ENCODE measurements at regions not wholly inside any gene's neighbourhood (a gene's known extent, or its start where the extent isn't known, plus 50 kb on each side); places are given as distances from the start of the nearest gene placed in this dataset.

DNA sequence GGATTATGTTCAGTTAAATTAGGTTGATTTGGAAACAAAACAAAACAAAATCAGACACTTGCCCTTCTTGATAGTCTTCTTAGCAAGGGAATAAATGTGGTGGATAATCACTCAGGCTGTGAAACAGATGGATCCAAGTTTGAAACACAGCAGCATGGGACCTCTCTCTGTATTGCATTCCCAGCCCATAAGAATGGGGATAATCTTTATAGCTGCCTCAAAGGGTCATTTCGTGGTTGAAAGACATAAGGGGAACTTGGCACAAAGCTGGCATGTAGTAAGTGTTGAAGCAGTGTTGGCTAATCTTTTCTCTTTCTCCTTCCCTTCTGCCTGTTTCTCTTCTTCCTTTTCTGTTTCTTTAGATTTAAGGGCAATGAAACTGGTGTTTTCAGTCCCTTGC is 333.9 kb upstream of the TLE4 start:
- no peak for DNase-seq

- no peak for DNase-seq
Measured at GRCh38 chr9:79240774-79241173, 331.0 kb upstream of the TLE4 start.

DNA sequence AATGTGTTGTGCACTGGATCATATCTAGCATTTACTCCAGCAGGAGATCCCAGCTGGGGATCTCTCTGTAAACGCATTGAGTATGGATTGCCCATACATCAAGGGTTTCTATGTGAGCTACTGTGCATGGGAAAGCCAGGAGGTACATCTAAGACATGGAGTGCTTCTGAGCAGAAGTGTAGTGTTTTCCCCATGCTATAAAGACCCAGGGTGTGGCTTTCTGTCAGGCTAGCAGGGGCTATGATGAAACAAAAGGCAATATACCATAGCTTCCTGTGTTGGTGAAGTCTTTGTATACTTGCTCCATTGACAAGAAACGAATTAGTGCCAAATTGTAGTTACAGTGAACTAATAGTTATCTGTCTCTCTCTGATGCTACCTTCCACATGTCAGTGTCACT is 329.3 kb upstream of the TLE4 start:
- DNase-seq: no peak

DNA sequence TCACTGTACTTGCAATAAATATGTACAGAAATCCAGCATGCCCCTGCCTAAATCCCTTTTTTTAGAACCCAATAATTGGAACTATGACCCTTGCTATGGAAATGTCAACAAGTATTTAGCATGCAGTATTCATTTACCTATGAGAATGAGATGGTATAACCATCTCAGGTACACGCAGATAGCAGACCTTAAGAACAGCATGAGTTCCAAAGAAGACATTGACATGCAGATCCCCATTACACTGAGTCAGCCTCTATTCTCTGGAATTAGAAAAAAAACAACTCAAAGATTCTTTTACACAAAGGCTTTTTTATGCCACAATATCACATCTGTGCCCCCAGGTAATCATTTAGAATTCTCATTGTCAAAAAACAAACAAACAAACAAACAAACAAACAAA is 325.6 kb upstream of the TLE4 start:
- DNase-seq: no peak

DNA sequence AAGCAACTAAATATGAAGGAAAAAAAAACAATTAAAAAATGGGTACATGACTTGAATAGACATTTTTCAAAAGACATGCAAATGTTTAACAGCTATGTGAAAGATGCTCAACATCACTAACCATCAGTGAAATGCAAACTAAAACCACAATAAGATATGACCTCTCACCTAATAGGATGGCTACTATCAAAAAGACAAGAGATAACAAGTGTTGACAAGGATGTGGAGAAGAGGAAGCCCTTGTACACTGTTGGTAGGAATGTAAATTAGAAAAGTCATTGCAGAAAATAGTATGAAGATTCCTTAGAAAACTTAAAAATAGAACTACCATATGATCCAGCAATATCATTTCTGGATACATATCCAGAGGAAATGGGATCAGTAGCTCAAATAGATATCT is 324.7 kb upstream of the TLE4 start:
- no peak for DNase-seq

GRCh38 chr9:79250806-79251205 is 321.0 kb upstream of the TLE4 start:
- no peak for DNase-seq

- DNase-seq: no peak
Measured at GRCh38 chr9:79254900-79255650, 316.7 kb upstream of the TLE4 start.

DNA sequence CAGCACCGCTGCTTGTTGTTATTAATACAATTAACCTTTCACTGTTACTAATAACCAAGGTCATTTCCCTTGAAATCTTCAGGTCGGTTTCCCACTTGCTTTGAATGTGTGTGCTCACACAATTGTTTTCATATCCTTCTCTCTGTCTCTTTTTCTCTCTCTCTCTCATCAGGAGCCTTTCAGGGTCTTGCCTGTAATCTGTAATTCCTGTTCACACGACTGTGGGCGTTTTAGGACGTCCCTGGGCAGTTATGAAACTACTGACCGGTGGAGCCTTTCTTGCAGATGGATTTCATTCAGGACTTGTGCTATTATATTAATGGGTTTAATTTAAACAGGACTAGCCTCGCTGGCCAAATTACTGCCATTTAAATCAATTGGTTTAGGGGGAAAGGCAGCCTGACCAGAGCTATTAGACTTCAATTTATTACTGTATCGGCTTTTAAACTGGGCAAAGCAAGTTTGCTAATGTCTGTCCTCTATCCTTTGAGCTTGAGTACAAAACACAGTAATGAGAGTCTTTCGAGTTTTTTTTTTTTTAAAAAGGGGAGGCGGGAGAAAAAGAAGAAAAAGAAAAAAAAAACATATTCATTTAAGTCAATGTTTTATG is 316.0 kb upstream of the TLE4 start:
- DNase-seq: no peak

DNA sequence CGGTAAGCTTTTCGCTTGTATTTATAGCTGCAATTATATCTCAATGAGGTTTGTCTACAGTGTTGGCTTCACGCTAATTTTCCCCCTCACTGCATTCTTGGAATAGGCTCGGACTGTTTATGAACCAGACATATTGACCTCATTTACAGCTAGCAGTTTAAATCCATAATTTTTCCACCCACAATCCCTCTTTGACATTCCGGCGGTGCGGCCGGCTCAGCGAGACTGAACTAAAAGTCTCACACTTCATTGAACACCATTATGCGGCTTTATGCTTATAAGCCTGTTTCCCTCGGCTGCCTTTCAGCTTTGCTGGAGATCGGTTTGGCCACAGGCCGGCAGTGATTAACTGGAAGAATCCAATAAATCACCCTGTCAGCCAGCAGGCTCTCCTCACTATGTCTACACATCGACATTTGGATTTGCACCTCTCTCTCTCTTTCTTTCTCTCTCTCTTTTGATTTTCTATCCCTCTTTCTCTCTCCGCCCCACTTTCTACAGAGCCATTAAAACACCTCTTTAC is 315.0 kb upstream of the TLE4 start:
- no peak for DNase-seq

DNA sequence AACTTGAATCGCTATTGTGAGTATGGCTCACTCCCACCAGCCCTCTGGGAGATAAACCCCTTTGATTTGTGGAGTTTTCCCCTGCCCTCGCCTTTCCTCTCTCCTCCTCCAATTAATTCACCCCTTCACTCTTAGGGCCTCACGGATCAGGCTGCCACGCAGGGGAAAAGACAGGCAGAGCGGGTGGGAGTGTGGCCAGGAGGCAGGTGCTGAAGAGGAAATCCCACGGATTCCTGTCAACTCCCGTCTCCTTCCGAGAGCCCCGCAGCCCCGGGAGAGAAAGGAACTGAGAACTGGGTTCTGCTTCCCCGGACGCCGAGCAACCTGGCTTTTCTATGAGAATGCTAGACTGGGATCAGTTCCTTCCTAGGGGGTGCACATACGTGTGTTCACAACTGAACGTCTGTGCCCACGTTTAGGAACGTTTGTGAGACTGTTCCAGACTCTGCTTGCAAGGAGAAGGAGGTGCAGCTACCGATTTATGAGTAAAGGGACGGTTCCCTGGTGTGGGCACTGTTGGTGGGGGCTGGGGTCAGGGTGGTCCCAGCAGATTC is 314.5 kb upstream of the TLE4 start:
- DNase-seq: no peak

- no peak for DNase-seq
Measured at GRCh38 chr9:79257790-79258351, 313.9 kb upstream of the TLE4 start.

- no peak for DNase-seq
Measured at GRCh38 chr9:79259858-79260257, 311.9 kb upstream of the TLE4 start.

DNA sequence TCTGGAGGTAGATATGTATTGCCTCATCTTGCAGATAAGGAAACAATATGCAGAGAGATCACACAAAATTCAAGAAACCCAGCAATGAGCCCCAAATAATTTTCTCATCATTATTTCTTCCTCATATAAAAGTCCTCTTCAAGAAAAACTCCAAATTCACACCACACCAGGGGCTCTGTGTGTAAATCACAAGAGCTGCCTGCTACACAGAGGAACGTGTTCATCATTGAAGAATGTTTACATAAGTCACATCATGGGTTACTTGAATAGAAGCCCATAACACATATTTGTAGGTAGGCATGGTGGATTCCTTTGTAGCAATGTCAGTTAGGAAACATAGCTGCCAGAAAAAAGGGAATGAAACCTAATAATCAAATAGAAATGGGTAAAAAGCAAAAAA is 308.1 kb upstream of the TLE4 start:
- DNase-seq: no peak

- DNase-seq: no peak
Measured at GRCh38 chr9:79264041-79264440, 307.7 kb upstream of the TLE4 start.

GRCh38 chr9:79264511-79265355 is 307.0 kb upstream of the TLE4 start:
- no peak for DNase-seq

GRCh38 chr9:79266986-79267385 is 304.8 kb upstream of the TLE4 start:
- no peak for DNase-seq

DNA sequence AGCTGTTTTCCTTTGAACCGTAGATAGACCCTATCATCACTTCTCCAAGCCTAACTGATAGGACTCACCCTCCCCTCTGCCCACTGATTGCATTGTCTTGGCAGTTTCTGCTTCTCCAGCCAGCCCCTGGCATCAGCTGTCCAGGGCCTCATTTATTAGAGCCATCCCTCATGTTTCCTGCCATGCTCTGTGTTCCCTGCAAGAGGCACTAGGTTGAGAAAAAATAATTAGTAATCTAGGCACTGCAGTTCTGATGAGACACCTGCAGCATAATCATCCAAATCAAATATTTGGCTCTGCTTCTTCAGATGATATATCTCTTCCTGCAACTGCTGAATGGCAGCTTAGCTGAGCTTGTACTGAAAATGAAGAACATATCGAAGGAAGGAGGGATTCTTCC is 303.0 kb upstream of the TLE4 start:
- DNase-seq: no peak

DNA sequence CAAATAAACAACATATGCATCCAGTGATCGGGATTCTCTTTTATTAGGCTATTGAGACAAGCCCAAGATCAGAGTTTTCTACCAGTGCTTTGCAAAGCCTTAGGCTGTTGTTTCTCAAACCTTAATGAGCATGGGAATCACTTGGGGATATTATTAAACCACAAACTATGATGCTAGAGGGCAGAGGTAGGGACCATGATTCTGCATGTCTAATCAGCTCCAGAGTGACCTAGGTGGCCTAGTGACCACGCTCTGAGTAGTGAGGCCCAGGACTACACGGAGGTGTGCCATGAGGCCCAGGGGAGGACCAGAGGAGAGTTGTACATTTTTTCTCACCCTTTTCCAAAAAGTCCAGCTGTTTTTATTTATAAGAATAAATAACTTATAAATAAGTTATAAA is 298.5 kb upstream of the TLE4 start:
- DNase-seq: no peak

GRCh38 chr9:79279356-79279755 is 292.4 kb upstream of the TLE4 start:
- no peak for DNase-seq

DNA sequence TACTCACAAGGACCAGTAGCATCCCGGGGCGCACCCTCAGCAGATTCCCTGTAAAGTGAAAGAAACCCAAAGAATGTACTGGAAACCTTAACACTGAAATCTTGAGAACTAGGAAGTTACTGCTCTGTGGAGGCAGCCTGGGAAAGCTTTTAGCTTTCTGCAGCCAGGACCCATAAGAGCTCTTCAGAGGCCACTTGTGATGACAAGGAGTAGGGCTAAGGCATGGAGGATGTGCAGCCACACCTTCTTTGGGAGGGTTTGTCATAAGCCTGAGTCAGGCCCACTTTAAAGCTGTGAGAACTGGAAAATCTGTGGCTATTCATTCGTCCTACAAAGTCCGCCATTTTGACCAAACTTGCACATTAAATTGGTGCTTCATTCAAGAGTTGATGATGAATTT is 291.1 kb upstream of the TLE4 start:
- no peak for DNase-seq

GRCh38 chr9:79284081-79284480 is 287.7 kb upstream of the TLE4 start:
- DNase-seq: no peak

GRCh38 chr9:79286992-79287707 is 284.6 kb upstream of the TLE4 start:
- no peak for DNase-seq
